ENCODE measurements at regions not wholly inside any gene's neighbourhood (a gene's known extent, or its start where the extent isn't known, plus 50 kb on each side); places are given as distances from the start of the nearest gene placed in this dataset.
A peak's percentile ranks its signal among the peaks of the same experiment; 100 is the strongest.
"Not testable (repeated sequence)": the region's sequence is repeated elsewhere in the genome, so short reads cannot be mapped to it uniquely, and the experiment has no call there.

DNA sequence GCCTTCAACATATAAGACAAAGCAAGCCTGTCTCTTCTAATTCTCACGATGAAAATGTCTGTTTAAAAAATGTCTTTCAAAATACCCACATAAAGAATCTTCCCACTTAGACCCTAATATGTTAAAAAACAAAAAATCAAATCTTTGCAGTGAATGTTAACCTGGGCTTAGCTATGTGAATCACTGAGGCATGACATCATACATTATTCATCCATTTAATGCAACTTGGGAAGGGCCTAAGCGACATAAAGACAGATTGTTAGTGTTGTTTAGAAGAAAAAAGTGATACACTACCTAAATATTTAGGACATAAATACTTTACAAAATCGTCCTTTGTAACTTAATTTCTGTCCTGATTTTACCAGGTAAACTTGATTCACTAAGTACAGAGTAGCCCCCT is 648.5 kb upstream of the NRP1 start:
- no peaks in the 10 kb centered on the region for H3K27me3 ChIP-seq
- DNase-seq: no peak
- no peak overlapping the region for H3K4me3 ChIP-seq
- H3K36me3 ChIP-seq: no peaks in the 10 kb centered on the region
- no peaks in the 10 kb centered on the region for H3K9me3 ChIP-seq

DNA sequence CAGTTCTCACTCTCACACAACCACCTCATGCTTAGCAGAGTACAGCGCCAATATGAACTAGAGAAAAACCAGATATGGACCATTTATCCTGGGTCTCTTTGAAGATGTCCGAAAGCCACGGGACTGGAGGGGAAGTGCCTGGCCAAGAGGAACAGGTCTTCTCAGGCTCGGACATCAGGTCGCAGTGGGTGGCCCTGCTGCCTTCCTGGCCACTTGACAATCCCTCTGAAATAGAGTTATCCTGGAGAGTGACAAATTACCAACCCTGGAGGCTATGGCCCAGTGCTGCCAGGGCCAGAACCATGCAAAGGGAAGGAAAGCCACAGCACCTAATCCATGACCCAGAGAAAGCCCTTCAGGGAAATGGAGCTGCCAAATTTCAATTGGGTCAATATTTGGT is 646.8 kb upstream of the NRP1 start:
- no peaks in the 10 kb centered on the region for H3K36me3 ChIP-seq
- no peak overlapping the region for H3K4me3 ChIP-seq
- no peaks in the 10 kb centered on the region for H3K27me3 ChIP-seq
- no peaks in the 10 kb centered on the region for H3K9me3 ChIP-seq
- no peak for DNase-seq

DNA sequence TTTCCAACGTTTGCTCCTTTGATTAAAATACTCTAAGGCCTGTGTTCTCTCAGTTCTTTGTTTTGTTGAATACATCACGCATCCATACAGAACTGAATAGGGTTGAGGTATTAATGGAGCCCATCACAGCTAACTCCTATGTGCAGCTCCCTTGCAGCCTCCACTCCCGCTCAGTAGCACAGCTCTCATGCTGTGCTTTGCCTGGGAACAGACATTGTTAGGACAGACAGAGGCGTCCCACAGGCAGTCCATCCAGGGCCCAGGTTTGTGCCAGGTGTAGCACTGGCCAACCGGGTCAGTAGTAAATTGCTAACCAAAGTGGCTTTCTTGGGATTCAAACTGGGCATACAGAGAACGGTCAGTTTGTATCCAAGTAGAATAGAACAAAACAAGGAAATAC is 644.7 kb upstream of the NRP1 start:
- Histone ChIP-seq H3K27me3 (no peaks in the 10 kb centered on the region), H3K4me3 (no peak overlapping the region), H3K9me3 (no peaks in the 10 kb centered on the region), H3K36me3 (no peaks in the 10 kb centered on the region)
- no peak for DNase-seq

DNA sequence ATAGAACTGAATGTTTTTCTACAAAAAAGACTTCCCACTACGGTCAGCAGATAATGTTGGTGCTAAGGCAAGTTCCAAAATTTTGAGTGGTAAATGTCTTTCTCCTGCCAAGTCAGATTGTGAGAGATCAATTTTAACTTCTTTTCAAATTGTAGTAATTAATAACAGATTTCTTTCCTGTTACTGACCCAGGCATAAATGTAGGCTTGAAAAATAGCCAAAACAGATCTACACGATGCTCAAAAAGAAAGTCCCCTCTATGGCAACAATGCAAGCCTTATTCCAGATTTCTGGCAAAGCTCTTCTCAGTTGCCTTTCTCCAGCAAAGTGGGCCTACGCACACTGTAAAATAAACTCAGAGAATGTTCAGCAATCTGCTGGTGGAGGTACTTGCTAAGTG is 641.0 kb upstream of the NRP1 start:
- no peak for DNase-seq
- Histone ChIP-seq H3K27me3 (no peaks in the 10 kb centered on the region), H3K9me3 (no peaks in the 10 kb centered on the region), H3K36me3 (no peaks in the 10 kb centered on the region), H3K4me3 (no peak overlapping the region)

DNA sequence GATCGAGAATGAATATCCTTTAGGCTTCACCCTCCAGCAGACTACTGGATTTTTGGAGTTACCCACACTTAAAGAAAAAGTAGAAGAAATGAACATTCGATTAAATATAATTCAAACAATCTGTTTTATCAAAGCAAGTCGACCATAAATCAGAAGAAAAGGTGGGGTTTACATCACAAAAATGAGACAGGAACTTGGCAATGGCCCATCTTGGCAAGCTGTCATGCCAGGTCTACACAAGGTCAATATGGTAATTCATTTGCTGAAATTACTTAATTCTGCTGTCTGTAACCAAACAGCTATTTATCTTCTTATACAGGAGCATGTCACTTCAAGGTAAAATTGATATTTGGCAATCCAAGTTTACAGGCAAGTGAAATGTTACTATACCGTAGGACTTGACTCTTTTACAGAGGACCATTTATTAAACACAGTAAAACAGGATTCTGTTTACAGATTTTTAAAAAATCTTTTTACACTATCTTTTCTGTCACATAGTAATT is 640.6 kb upstream of the NRP1 start:
- H3K4me3 ChIP-seq: no peak overlapping the region
- no peaks in the 10 kb centered on the region for H3K27me3 ChIP-seq
- no peaks in the 10 kb centered on the region for H3K36me3 ChIP-seq
- DNase-seq: no peak
- H3K9me3 ChIP-seq: no peaks in the 10 kb centered on the region

DNA sequence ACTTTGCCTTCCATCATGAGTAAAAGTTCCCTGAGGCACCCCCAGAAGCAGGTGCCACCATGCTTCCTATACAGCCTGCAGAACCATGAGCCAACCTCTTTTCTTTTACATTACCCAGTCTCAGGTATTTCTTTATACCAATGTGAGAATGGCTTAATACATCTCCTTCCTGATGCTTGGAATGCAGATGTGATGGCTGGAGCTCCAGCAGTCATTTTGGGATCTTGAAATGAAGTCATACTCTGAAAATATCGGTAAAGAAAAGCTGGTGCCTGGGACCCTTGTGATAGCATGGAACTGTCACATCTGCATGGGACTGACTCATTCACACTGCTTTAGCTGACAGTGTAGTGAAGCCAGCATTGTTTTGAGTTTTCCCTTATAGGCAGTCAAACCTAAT is 634.5 kb upstream of the NRP1 start:
- no peak for DNase-seq
- Histone ChIP-seq H3K27me3 (no peaks in the 10 kb centered on the region), H3K36me3 (no peaks in the 10 kb centered on the region), H3K9me3 (no peaks in the 10 kb centered on the region; the same call in 1 of the 2 replicates), H3K4me3 (no peak overlapping the region)

DNA sequence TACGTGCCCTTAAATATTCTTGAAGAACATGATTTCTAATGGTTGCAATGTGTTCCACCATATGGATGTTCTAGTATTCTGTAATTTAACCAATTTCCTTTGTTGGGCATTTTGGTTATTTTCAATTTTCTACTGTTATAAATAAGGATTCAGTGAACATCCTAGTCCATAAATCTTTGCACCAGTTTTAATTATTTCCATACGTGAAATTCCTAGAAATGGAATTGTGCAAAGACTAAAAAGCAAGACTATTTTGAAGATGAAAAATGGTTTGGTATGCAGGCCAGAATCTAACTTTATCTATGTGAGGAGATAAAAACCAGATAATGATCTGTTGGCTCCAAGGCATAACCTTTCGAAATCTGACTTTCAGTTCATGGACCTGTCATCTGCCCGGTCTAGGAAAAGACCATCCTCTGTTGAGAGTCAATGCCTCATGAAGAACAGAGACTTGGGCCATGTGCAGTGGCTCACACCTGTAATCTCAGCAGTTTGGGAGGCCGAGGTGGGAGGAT is 633.2 kb upstream of the NRP1 start:
- DNase-seq: no peak
- Histone ChIP-seq H3K4me3 (no peak overlapping the region), H3K27me3 (no peaks in the 10 kb centered on the region), H3K9me3 (no peaks in the 10 kb centered on the region; the same call in 1 of the 2 replicates), H3K36me3 (no peaks in the 10 kb centered on the region)

DNA sequence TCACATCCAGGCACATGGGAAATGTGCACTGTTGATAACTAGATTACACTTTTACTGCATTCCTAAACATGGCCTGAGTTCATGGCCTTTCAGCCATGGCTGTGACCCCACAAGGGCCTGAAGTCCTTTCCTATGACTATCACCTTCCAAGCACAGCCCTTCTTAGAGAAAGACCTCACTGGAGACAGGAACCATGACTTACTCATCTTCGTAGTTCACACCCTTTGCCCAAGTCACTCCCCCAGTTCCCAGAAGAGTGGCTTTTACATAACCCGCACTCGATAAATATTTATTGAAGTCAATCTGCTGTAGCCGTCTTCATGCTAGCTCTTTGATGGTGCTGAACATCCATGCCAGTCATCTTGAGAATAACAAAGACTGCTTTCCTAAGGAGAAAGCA is 632.5 kb upstream of the NRP1 start:
- Histone ChIP-seq H3K27me3 (no peaks in the 10 kb centered on the region), H3K36me3 (no peaks in the 10 kb centered on the region), H3K4me3 (no peak overlapping the region), H3K9me3 (no peaks in the 10 kb centered on the region; the same call in 1 of the 2 replicates)
- DNase-seq: no peak

DNA sequence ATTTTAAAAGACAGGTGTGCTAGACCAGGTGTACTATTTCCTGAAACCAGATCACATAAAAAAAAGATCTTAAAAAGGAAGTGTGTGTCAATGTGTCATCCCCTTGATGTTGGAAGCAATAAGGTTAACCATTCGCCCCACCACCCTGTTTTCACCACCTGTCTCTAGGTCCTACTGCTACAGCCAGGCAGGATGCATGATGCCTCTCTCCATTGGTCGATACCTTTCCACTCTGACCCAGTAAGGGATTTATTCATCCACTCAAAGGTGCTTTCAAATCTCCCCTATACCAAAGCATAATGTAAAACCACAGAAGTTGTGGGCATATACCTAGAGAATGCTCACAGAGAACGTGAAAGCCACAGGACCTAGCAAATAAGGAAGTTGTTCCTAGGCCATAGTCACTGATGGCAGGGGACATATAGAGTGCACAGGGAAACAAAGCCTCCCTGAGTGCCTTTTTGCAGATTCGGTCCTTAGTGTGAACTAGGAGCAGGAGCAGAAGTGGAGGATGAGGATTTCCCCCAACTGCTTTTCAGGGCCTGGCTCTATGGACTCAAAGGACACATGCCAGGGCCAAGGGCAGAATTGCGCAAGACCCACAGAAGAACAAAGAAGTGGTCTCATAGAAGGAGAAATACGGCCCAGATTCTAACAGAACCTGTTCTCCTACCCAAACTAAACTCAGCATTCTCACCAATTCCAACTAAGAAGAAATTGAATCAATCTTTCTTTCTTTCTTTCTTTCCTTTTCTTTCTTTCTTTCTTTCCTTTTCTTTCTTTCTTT is 631.5 kb upstream of the NRP1 start:
- no peak for DNase-seq

DNA sequence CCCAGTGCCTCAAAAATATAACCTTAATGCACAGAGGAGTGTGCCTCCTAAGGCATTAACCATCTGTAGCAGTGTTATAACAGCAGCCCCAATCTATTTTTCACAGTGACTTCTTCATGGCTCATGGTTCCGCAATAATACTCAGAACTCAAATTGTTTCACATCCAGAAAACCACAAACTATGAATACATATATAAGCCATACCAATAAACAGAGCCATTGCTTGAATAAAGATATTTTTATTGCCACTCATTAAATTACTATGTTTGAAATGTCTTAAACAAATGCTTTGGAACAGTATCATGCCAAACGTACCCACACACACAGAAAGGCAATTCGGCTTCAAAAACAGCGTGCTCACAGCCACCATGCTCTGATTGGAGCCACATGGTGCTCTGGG is 629.3 kb upstream of the NRP1 start:
- H3K4me3 ChIP-seq: no peak overlapping the region
- H3K9me3 ChIP-seq: no peaks in the 10 kb centered on the region
- no peaks in the 10 kb centered on the region for H3K27me3 ChIP-seq
- H3K36me3 ChIP-seq: no peaks in the 10 kb centered on the region
- peak; percentile 15 for DNase-seq

More for the DNA sequence above, 631.5 kb upstream of the NRP1 start:
- Histone ChIP-seq H3K36me3 (no peaks in the 10 kb centered on the region), H3K4me3 (no peak overlapping the region), H3K27me3 (no peaks in the 10 kb centered on the region), H3K9me3 (no peaks in the 10 kb centered on the region; the same call in 1 of the 2 replicates)

DNA sequence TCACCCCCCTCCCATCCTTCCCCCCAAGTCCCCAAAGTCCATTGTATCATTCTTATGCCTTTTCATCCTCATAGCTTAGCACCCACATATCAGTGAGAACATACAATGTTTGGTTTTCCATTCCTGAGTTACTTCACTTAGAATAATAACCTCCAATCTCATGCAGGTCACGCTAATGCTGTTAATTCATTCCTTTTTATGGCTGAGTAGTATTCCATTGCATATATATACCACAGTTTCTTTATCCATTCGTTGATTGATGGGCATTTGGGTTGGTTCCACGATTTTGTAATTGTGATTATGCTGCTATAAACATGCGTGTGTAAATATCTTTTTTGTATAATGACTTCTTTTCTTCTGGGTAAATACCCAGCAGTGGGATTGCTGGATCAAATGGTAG is 621.9 kb upstream of the NRP1 start:
- not testable (repeated sequence) for H3K9me3 ChIP-seq, H3K4me3 ChIP-seq, H3K36me3 ChIP-seq, H3K27me3 ChIP-seq, DNase-seq

DNA sequence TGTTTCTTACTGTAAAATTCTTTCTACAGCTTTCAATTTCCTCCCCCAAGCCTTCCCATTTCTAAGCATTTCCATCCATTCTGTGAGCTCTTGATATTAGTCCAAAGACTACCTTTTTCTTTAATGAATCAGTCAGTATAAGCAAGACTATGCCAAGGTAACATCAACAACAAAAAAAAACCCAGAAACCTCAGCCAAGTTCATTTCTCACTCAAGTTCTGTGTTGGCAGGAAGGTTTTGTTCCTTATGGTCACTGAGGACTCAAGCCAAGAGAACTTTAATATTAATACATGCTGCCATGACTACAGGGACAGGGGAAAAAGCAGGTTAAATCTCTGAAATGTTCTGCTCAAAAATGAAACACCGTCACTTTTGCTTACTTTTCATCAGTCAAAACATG is 621.2 kb upstream of the NRP1 start:
- Histone ChIP-seq H3K27me3 (no peaks in the 10 kb centered on the region), H3K9me3 (peaks cover 4% of the 10 kb centered on the region; the same call in 1 of the 2 replicates), H3K36me3 (no peaks in the 10 kb centered on the region), H3K4me3 (no peak overlapping the region)
- peak; percentile 13 for DNase-seq

DNA sequence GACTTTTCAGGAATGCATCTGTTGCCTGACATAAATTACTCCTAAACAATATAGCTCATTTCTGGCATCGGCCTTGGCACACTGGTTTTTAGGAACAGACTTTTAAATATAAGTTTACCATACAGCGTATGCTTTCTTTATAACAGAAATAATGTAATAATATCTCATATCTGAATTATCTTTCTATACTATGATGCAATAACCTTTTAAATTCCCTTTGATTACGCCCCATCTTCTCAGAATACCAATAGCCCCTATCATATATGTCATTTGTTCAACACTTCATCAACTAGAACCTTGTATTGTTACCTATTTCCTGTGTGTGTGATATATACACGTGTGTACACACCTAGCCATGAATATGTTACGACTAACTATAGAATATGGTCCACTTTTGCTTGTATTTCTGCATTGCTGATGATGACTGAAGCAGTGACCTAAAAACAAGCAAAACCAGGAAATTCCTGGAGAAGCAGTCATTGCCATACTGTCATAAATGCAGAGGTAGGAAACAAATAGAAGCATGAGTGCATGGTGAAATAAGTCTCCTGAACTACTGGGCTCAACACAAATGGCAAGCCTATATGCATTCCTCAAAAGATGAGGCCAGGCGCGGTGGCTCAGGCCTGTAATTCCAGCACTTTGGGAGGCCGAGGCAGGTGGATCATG is 618.4 kb upstream of the NRP1 start:
- Histone ChIP-seq H3K36me3 (no peaks in the 10 kb centered on the region), H3K27me3 (no peaks in the 10 kb centered on the region), H3K4me3 (no peak overlapping the region), H3K9me3 (peaks cover 4% of the 10 kb centered on the region; the same call in 1 of the 2 replicates)
- DNase-seq: no peak

DNA sequence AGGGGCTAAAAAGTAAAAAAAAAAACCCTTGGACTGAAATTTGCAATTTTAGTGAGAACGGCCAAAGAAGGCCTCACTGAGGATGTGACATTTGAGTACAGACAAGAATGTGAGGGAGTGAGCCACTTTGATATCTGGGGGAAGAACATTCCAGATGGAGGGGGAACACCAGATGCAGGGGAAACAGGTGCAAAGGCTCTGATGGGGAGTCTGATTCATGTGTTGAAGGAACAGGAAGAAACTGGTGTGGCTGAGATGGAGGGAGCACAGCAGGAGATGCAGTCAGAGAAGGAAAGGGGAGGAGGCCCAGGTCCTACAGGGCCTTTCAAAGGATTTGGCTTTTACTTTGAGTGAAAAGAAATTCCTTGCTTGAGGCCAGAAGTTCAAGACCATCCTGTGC is 615.7 kb upstream of the NRP1 start:
- Histone ChIP-seq H3K27me3 (no peaks in the 10 kb centered on the region), H3K9me3 (peaks cover 4% of the 10 kb centered on the region; the same call in 1 of the 2 replicates), H3K4me3 (no peak overlapping the region), H3K36me3 (no peaks in the 10 kb centered on the region)
- DNase-seq: no peak

DNA sequence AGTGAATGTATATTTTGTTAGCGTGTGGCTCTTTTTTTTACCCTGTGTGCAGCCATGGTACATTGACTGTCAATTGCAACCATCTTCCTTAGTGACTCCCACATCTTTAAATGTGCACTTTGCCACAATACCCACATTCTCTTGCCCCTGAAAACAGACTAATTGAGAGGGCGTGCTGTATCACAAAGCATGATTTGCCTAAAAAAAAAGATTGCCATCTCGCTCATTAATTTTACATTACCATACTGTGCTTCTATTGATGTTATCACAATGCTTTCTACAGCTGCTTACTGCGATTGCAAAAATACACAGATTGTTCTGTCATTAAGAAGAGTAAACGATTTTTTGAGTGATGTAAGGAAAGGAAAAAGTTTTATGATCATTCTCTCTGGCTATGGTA is 613.1 kb upstream of the NRP1 start:
- Histone ChIP-seq H3K36me3 (no peaks in the 10 kb centered on the region), H3K9me3 (peaks cover 2% of the 10 kb centered on the region; the same call in 1 of the 2 replicates), H3K4me3 (no peak overlapping the region), H3K27me3 (no peaks in the 10 kb centered on the region)
- no peak for DNase-seq

DNA sequence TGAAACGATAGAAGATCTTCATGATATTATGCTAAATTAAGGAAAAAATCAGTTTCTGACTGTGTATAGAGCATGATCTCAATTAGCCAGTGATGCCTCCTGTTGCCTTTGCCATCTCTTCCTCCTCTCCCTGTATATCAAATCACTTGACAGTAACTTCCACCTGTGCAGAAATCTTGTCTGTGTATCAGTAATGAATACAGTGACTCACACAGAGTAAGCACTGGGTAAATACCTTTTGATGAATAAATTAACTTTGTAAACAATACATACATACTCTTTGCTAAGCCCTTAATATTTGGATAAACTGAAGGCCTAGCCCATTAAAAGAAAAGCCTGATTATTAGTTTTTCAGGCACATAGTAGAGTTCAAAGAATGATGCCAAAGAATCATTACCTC is 610.6 kb upstream of the NRP1 start:
- H3K36me3 ChIP-seq: no peaks in the 10 kb centered on the region
- no peaks in the 10 kb centered on the region for H3K27me3 ChIP-seq
- no peak for DNase-seq
- H3K4me3 ChIP-seq: no peak overlapping the region
- H3K9me3 ChIP-seq: no peaks in the 10 kb centered on the region

DNA sequence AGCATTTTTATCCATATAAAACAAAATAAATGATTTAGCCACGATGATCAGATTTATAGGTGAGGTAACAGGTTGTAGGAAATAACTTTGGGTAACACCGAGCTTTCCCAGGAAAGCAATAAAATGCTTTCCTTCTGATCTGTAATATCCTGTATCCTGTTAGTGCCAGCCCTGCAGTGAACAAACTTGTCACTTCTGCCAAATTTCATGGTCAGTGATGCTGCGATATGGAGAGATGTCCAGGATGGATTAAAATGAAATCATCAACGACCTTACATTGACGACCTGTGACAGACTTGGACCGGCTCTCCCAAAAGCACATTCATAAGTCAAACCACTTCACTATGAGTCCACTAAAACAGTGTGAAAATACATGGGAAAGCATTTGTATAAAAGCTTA is 608.0 kb upstream of the NRP1 start:
- no peak overlapping the region for H3K4me3 ChIP-seq
- H3K27me3 ChIP-seq: no peaks in the 10 kb centered on the region
- H3K9me3 ChIP-seq: no peaks in the 10 kb centered on the region
- no peaks in the 10 kb centered on the region for H3K36me3 ChIP-seq
- peak; percentile 2 for DNase-seq

DNA sequence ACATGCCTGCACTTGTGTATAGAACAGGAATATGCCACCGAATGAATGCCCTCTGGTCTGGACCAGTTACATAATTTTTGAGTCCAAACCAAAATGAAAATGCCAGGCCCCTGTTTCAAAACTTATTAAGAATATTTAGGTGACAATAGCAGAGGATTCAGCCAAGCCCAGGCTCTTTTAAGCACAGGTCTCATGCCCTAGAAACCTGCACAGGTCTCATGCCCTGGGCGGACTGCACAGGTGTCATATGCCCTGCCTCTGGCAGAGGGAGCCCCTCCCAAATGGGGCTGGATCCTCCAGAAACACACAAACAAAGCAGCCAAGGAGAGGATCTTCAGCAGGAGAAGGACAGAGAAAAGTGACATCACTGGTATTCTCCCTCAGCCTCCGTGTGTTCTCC is 605.4 kb upstream of the NRP1 start:
- H3K27me3 ChIP-seq: no peaks in the 10 kb centered on the region
- no peaks in the 10 kb centered on the region for H3K9me3 ChIP-seq
- DNase-seq: no peak
- H3K4me3 ChIP-seq: no peak overlapping the region
- H3K36me3 ChIP-seq: no peaks in the 10 kb centered on the region
